ENCODE measurements at regions not wholly inside any gene's neighbourhood (a gene's known extent, or its start where the extent isn't known, plus 50 kb on each side); places are given as distances from the start of the nearest gene placed in this dataset.

DNA sequence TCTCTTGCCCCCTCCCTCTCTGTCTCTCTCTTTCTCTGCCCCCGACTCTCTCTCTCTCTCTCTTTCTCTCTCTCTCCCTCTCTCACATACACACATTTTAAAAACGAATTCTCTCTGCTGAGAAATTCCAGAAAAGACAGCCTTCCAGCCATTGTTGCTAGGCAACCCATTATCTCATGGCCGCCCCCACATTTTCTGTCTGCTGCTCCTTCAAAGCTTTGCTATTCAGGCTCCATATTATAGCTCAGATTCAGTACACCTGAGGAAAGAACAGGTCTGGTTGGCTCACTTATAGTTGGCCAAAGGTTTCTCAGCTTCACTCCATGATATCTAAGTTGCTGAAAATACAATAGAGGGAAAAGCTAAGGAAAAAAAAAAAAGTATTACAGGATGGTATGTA lies 174.4 kb upstream of the RADX start:
- Mint-ChIP-seq H3K27me3 (ENCODE audit: low read depth) (peaks cover 8% of the 10 kb centered on the region), H3K36me3 (ENCODE audit: low read depth) (no peaks in the 10 kb centered on the region), H3K27ac (ENCODE audit: unreplicated experiment) (no peak overlapping the region), H3K9me3 (ENCODE audit: low read depth) (peaks cover 10% of the 10 kb centered on the region), H3K4me3 (ENCODE audit: unreplicated experiment) (no peak overlapping the region), H3K4me1 (ENCODE audit: low read depth) (no peaks in the 10 kb centered on the region)
- DNase-seq (ENCODE audit: low spot score): no peak
- TF ChIP-seq, protein P1, sequence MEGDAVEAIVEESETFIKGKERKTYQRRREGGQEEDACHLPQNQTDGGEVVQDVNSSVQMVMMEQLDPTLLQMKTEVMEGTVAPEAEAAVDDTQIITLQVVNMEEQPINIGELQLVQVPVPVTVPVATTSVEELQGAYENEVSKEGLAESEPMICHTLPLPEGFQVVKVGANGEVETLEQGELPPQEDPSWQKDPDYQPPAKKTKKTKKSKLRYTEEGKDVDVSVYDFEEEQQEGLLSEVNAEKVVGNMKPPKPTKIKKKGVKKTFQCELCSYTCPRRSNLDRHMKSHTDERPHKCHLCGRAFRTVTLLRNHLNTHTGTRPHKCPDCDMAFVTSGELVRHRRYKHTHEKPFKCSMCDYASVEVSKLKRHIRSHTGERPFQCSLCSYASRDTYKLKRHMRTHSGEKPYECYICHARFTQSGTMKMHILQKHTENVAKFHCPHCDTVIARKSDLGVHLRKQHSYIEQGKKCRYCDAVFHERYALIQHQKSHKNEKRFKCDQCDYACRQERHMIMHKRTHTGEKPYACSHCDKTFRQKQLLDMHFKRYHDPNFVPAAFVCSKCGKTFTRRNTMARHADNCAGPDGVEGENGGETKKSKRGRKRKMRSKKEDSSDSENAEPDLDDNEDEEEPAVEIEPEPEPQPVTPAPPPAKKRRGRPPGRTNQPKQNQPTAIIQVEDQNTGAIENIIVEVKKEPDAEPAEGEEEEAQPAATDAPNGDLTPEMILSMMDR (IDR thresholded peaks at IDR 0.05): no peak

DNA sequence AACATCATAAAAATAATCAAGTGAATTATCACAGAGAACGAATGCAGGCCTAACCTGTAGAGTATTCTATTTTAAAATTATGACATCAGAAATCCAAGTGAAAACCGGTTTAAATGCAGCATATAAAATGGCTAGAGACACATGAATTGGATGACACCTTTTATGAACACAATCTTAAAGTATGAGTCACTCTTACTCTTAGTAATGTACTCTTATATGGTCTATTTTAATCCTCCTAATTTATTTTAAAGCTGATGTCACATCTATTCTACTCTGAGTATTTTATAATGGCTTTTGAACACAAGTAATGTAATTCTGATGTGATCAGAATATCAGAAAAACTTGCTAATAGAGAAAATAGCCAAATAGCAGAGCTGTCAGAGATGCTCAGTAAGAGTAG lies 161.4 kb upstream of the RADX start:
- Mint-ChIP-seq H3K27ac (ENCODE audit: unreplicated experiment) (no peak overlapping the region), H3K27me3 (ENCODE audit: low read depth) (peaks cover 2% of the 10 kb centered on the region), H3K36me3 (ENCODE audit: low read depth) (no peaks in the 10 kb centered on the region), H3K9me3 (ENCODE audit: low read depth) (peaks cover 11% of the 10 kb centered on the region), H3K4me1 (ENCODE audit: low read depth) (no peaks in the 10 kb centered on the region), H3K4me3 (ENCODE audit: unreplicated experiment) (no peak overlapping the region)
- TF ChIP-seq, protein P1 (IDR thresholded peaks at IDR 0.05): no peak
- no peak for DNase-seq (ENCODE audit: low spot score)

DNA sequence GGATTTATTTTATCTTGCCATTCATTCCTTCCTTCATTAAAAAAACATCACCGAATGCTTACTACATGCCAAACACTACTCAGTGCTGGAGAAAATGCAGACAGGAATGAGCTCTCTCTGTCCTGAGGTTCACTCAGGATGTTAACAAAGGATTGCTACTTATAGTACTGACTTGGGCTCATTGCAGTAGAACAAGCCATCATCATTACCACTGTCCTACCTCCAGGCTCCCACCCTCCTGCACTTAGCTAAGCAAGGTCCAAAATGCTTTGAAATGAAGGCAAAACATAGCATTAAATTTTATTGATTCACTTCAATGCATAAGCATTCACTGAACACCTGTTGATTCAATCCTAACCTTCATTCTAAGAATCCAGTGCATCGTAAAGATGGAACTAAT lies 159.8 kb upstream of the RADX start:
- peaks cover 9% of the 10 kb centered on the region for H3K9me3 Mint-ChIP-seq (ENCODE audit: low read depth)
- no peak overlapping the region for H3K27ac Mint-ChIP-seq (ENCODE audit: unreplicated experiment)
- no peaks in the 10 kb centered on the region for H3K27me3 Mint-ChIP-seq (ENCODE audit: low read depth)
- TF ChIP-seq, protein P1 (IDR thresholded peaks at IDR 0.05): no peak
- no peaks in the 10 kb centered on the region for H3K4me1 Mint-ChIP-seq (ENCODE audit: low read depth)
- H3K36me3 Mint-ChIP-seq (ENCODE audit: low read depth): no peaks in the 10 kb centered on the region
- DNase-seq (ENCODE audit: low spot score): no peak
- no peak overlapping the region for H3K4me3 Mint-ChIP-seq (ENCODE audit: unreplicated experiment)

DNA sequence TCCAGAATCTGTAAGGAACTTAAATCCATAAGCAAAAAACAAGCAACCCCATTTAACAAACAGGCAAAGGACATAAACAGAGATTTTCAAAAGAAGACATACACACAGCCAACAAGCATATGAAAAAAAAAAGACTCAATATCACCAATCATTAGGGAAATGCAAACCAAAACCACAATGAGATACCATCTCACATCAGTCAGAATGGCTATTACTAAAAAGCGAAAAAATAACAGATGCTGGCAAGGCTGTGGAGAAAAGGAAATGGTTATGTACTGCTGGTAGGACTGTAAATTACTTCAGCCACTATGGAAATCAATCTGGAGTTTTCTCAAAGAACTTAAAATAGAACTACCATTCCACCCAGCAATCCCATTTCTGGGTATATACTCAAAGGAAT lies 156.8 kb upstream of the RADX start:
- Mint-ChIP-seq H3K36me3 (ENCODE audit: low read depth) (no peaks in the 10 kb centered on the region), H3K4me3 (ENCODE audit: unreplicated experiment) (no peak overlapping the region), H3K27me3 (ENCODE audit: low read depth) (no peaks in the 10 kb centered on the region), H3K9me3 (ENCODE audit: low read depth) (peaks cover 10% of the 10 kb centered on the region), H3K4me1 (ENCODE audit: low read depth) (no peaks in the 10 kb centered on the region), H3K27ac (ENCODE audit: unreplicated experiment) (no peak overlapping the region)
- TF ChIP-seq, protein P1 (IDR thresholded peaks at IDR 0.05): no peak
- no peak for DNase-seq (ENCODE audit: low spot score)

DNA sequence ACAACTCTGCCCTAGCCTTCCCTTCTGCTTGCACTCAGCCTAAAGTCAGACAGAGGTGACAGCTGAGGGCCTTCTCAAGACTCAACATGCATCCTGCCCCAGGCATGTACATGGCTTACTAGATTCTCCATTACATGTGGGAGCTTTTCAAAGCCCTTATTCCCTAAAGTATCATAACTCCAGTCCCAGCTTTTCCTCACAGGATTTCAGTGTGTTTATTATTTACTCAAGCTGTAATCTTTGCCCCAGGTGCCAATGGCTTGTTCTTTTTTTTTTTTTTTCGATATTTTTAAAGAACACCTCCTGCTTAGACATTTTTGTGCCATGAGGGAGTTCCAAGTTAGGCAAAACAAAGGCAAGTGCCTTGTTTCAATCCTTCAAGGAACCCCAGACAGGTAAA lies 154.0 kb upstream of the RADX start:
- peaks cover 4% of the 10 kb centered on the region for H3K9me3 Mint-ChIP-seq (ENCODE audit: low read depth)
- no peak for DNase-seq (ENCODE audit: low spot score)
- no peak overlapping the region for H3K27ac Mint-ChIP-seq (ENCODE audit: unreplicated experiment)
- H3K36me3 Mint-ChIP-seq (ENCODE audit: low read depth): no peaks in the 10 kb centered on the region
- no peak overlapping the region for H3K4me3 Mint-ChIP-seq (ENCODE audit: unreplicated experiment)
- H3K4me1 Mint-ChIP-seq (ENCODE audit: low read depth): no peaks in the 10 kb centered on the region
- H3K27me3 Mint-ChIP-seq (ENCODE audit: low read depth): no peaks in the 10 kb centered on the region
- TF ChIP-seq, protein P1 (IDR thresholded peaks at IDR 0.05): no peak
